SK-N-SH (cell line): ENCODE measurements at regions not wholly inside any gene's neighbourhood (a gene's known extent, or its start where the extent isn't known, plus 50 kb on each side); places are given as distances from the start of the nearest gene placed in this dataset.

Experiments
- CTCF ChIA-PET: fragments of 300-600, 350-600 bp; formaldehyde crosslinking; extraction: SDS; loops from one replicate; lab custom pipeline; 2021; lab: Yijun Ruan, JAX
- POLR2A ChIA-PET: fragments of 350-600 bp; sonication (Branson Sonifier 250); formaldehyde crosslinking; extraction: SDS; loops from one replicate; lab custom pipeline; 2020; ENCODE audit warnings: antibody characterized with exemption, inconsistent platforms; lab: Yijun Ruan, JAX
- DNase-seq: peaks from one replicate; pipeline ENCODE4 v3.0.0; 2012
- H2AFZ ChIP-seq: fragments of 200-600 bp; sonication (generic); 2 replicates; pipeline ENCODE4 v1.8.1; 2016; ENCODE audit warnings: antibody characterized with exemption, mild to moderate bottlenecking, low read depth
- H3F3A ChIP-seq: fragments of 200-600 bp; sonication (generic); replicated peaks from 2 replicates; pipeline ENCODE3; 2016; ENCODE audit warnings: antibody characterized with exemption, mild to moderate bottlenecking; ENCODE audit not compliant: insufficient read depth
- H3K27ac ChIP-seq, 2 experiments: fragments of 200-500 bp in 1 of 2; fragments of 200-600 bp in 1 of 2; sonication (Bioruptor generic) in 1 of 2; sonication (generic), shearing (Covaris generic) in 1 of 2; 2 replicates each; pipeline versions ENCODE4 v1.5.1 to v1.6.1; 2014 to 2016; ENCODE audit warnings: low read depth in 2 of 2, inconsistent platforms in 1 of 2, low read length in 1 of 2, mild to moderate bottlenecking in 1 of 2, mixed read lengths in 1 of 2
- H3K27me3 ChIP-seq: fragments of 200-600 bp; sonication (generic), shearing (Covaris generic); 2 replicates; pipeline ENCODE4 v1.6.1; 2016; ENCODE audit warnings: mixed run types; ENCODE audit not compliant: insufficient read depth
- H3K36me3 ChIP-seq, 2 experiments: fragments of 200-500 bp in 1 of 2; fragments of 200-600 bp in 1 of 2; sonication (Bioruptor generic) in 1 of 2; sonication (generic) in 1 of 2; replicated peaks in 1 of 2; 2 replicates each; pipeline versions ENCODE3 to v1.5.1; 2014 to 2016; ENCODE audit warnings: low read length in 1 of 2, mild to moderate bottlenecking in 1 of 2; ENCODE audit not compliant: insufficient read depth in 2 of 2, control insufficient read depth in 1 of 2
- H3K4me1 ChIP-seq, 2 experiments: fragments of 200-500 bp in 1 of 2; fragments of 200-600 bp in 1 of 2; sonication (Bioruptor generic) in 1 of 2; sonication (generic), shearing (Covaris generic) in 1 of 2; 2 replicates each; pipeline versions ENCODE4 v1.5.1 to v1.6.1; 2014 to 2016; ENCODE audit warnings: low read depth in 1 of 2, low read length in 1 of 2, mixed run types in 1 of 2; ENCODE audit not compliant: insufficient read depth in 2 of 2, control insufficient read depth in 1 of 2
- H3K4me2 ChIP-seq: fragments of 200-600 bp; sonication (generic), shearing (Covaris generic); 2 replicates; pipeline ENCODE4 v1.6.1; 2017; ENCODE audit warnings: mixed run types
- H3K4me3 ChIP-seq, 2 experiments: fragments of 200-500 bp in 1 of 2; fragments of 200-600 bp in 1 of 2; sonication (Bioruptor generic) in 1 of 2; sonication (generic), shearing (Covaris generic) in 1 of 2; 2 replicates each; pipeline versions ENCODE4 v1.5.1 to v1.8.1; 2014 to 2016; ENCODE audit warnings: low read depth in 2 of 2, inconsistent platforms in 1 of 2, low read length in 1 of 2, mild to moderate bottlenecking in 1 of 2, mixed read lengths in 1 of 2, moderate library complexity in 1 of 2
- H3K79me2 ChIP-seq: fragments of 200-600 bp; sonication (generic); 2 replicates; pipeline ENCODE4 v1.8.1; 2017; ENCODE audit warnings: mild to moderate bottlenecking; ENCODE audit not compliant: insufficient read depth
- H3K9ac ChIP-seq: fragments of 200-600 bp; sonication (generic); 2 replicates; pipeline ENCODE4 v1.6.1; 2017; ENCODE audit warnings: mixed run types
- H3K9me2 ChIP-seq: fragments of 200-600 bp; sonication (generic); 2 replicates; pipeline ENCODE4 v1.6.1; 2017; ENCODE audit warnings: mixed run types
- H3K9me3 ChIP-seq: fragments of 200-600 bp; sonication (generic); 2 replicates; pipeline ENCODE4 v1.6.1; 2017; ENCODE audit warnings: mixed run types, mild to moderate bottlenecking, moderate library complexity
- H4K20me1 ChIP-seq: fragments of 200-600 bp; sonication (generic); 2 replicates; pipeline ENCODE4 v1.6.1; 2017; ENCODE audit warnings: mild to moderate bottlenecking, mixed run types; ENCODE audit not compliant: insufficient read depth
- FOXJ3 ChIP-seq: sonication (generic); formaldehyde crosslinking; IDR thresholded peaks from 2 replicates; pipeline ENCODE4 v1.5.1; 2020; ENCODE audit warnings: mild to moderate bottlenecking, missing genetic modification reagents
- GABPA ChIP-seq: IDR thresholded peaks from 2 replicates; pipeline ENCODE4 v1.4.0; 2012; ENCODE audit warnings: low read depth, mild to moderate bottlenecking
- GATA2 ChIP-seq: sonication (generic); formaldehyde crosslinking; IDR thresholded peaks from 2 replicates; pipeline ENCODE4 v1.5.0; 2020; ENCODE audit warnings: mild to moderate bottlenecking, missing genetic modification reagents
- MXI1 ChIP-seq: IDR thresholded peaks from 2 replicates; pipeline ENCODE4 v1.6.1; 2012; ENCODE audit warnings: mild to moderate bottlenecking, low read depth, low read length, improper control_type of control experiment
- NFIC ChIP-seq: IDR thresholded peaks from 2 replicates; pipeline ENCODE4 v1.4.0; 2012; ENCODE audit warnings: borderline replicate concordance
- NRF1 ChIP-seq: IDR thresholded peaks from 2 replicates; pipeline ENCODE4 v1.6.1; 2012; ENCODE audit warnings: low read depth, mild to moderate bottlenecking, low read length
- PBX3 ChIP-seq: IDR thresholded peaks from 2 replicates; pipeline ENCODE4; 2012
- RAD21 ChIP-seq: IDR thresholded peaks from 2 replicates; pipeline ENCODE4 v1.6.1; 2012; ENCODE audit warnings: mild to moderate bottlenecking, low read length
- SMC3 ChIP-seq: IDR thresholded peaks from 2 replicates; pipeline ENCODE4 v1.6.1; 2012; ENCODE audit warnings: low read depth, low read length, improper control_type of control experiment
- TAF1 ChIP-seq: IDR thresholded peaks from 2 replicates; pipeline ENCODE4 v1.6.1; 2012; ENCODE audit warnings: low read depth, mild to moderate bottlenecking, low read length, moderate library complexity, borderline replicate concordance
- WGBS: methylation state at CpG from one replicate; pipeline ENCODE4 v1.1.6; 2017; ENCODE audit warnings: low lambda C conversion rate; 5-methylcytosine and 5-hydroxymethylcytosine counted together

GRCh38 chr5:90071656-90072055 lies 337.9 kb downstream of the CETN3 start (continued):
- TF ChIP-seq MXI1: no peak
- TF ChIP-seq FOXJ3 (CRISPR knock-in tag): no peak

GRCh38 chr5:90071066-90071465 lies 338.5 kb downstream of the CETN3 start:
- TF ChIP-seq GATA2 (no peak), GABPA (no peak), NFIC (no peak), RAD21 (no peak), SMC3 (no peak), NRF1 (no peak), PBX3 (no peak), TAF1 (no peak)
- no peak overlapping the region for H3K4me2 ChIP-seq
- no peaks in the 10 kb centered on the region for H3K4me1 ChIP-seq
- no peaks in the 10 kb centered on the region for H3K79me2 ChIP-seq
- no peaks in the 10 kb centered on the region for H3K9me2 ChIP-seq
- no peak overlapping the region for H3K4me3 ChIP-seq
- H2AFZ ChIP-seq: no peak overlapping the region
- H3K36me3 ChIP-seq: no peaks in the 10 kb centered on the region
- ChIA-PET CTCF (no interaction called here), POLR2A (no interaction called here)
- H3K9ac ChIP-seq: no peak overlapping the region
- no peaks in the 10 kb centered on the region for H3F3A ChIP-seq
- H3K9me3 ChIP-seq: no peaks in the 10 kb centered on the region
- WGBS: 0% methylated on average over 1 of the region's 1 CpG
- H3K27ac ChIP-seq: no peak overlapping the region
- no peaks in the 10 kb centered on the region for H4K20me1 ChIP-seq
- no peak for DNase-seq
- H3K27me3 ChIP-seq: no peaks in the 10 kb centered on the region

- Histone ChIP-seq H3K9me3 (no peaks in the 10 kb centered on the region), H3K9me2 (no peaks in the 10 kb centered on the region), H3K79me2 (no peaks in the 10 kb centered on the region), H3K27me3 (no peaks in the 10 kb centered on the region), H2AFZ (no peak overlapping the region), H3K4me2 (no peak overlapping the region), H3K9ac (no peak overlapping the region), H3K36me3 (no peaks in the 10 kb centered on the region), H3K27ac (no peak overlapping the region), H3K4me1 (no peaks in the 10 kb centered on the region), H4K20me1 (no peaks in the 10 kb centered on the region), H3K4me3 (no peak overlapping the region), H3F3A (no peaks in the 10 kb centered on the region)
- ChIA-PET POLR2A (no interaction called here), CTCF (no interaction called here)
- DNase-seq: no peak
- TF ChIP-seq MXI1: no peak
- 51% methylated on average over 2 of the region's 2 CpGs for WGBS
Measured at GRCh38 chr5:90066920-90067319, 342.6 kb downstream of the CETN3 start.
